ENCODE measurements at regions not wholly inside any gene's neighbourhood (a gene's known extent, or its start where the extent isn't known, plus 50 kb on each side); places are given as distances from the start of the nearest gene placed in this dataset.

GRCh38 chr2:107576991-107577390 is 249.7 kb upstream of the RGPD4 start:
- no peaks in the 10 kb centered on the region for H3K27me3 ChIP-seq (replicated peaks; ENCODE audit: control insufficient read depth, insufficient read depth, low read length)
- TF ChIP-seq CTCF (IDR thresholded peaks at IDR 0.05; ENCODE audit: insufficient read depth in 1 of 2, low read depth in 1 of 2, low read length in 1 of 2, severe bottlenecking in 1 of 2, unreplicated experiment in 1 of 2) = no peak
- Mint-ChIP-seq H3K27ac (ENCODE audit: unreplicated experiment) (no peak overlapping the region), H3K4me1 (ENCODE audit: low read depth, unreplicated experiment) (no peaks in the 10 kb centered on the region), H3K27me3 (ENCODE audit: insufficient read depth, unreplicated experiment) (peaks cover 3% of the 10 kb centered on the region), H3K4me3 (ENCODE audit: unreplicated experiment) (no peak overlapping the region), H3K9me3 (ENCODE audit: unreplicated experiment) (peaks cover 11% of the 10 kb centered on the region), H3K36me3 (ENCODE audit: insufficient read depth, unreplicated experiment) (peaks cover 5% of the 10 kb centered on the region)
- ChIA-PET POLR2A (no interaction called here), CTCF (no interaction called here)
- no peaks in the 10 kb centered on the region for H3K9me3 ChIP-seq
- no peaks in the 10 kb centered on the region for H3K36me3 ChIP-seq (ENCODE audit: control insufficient read depth, insufficient read depth, low read length)
- intact Hi-C loops (cut with micrococcal nuclease; ENCODE audit: unreplicated experiment) = no loop called here
- H3K4me3 ChIP-seq (ENCODE audit: low read depth, low read length) = no peak overlapping the region
- BruUV-seq (replicated peaks) = no TSS peak
- DNase-seq = no peak
- no peaks in the 10 kb centered on the region for H3K4me1 ChIP-seq

- DNase-seq = no peak
- Mint-ChIP-seq H3K27me3 (ENCODE audit: insufficient read depth, unreplicated experiment) (peaks cover 3% of the 10 kb centered on the region), H3K36me3 (ENCODE audit: insufficient read depth, unreplicated experiment) (no peaks in the 10 kb centered on the region), H3K9me3 (ENCODE audit: unreplicated experiment) (no peaks in the 10 kb centered on the region), H3K27ac (ENCODE audit: unreplicated experiment) (no peak overlapping the region), H3K4me3 (ENCODE audit: unreplicated experiment) (no peak overlapping the region), H3K4me1 (ENCODE audit: low read depth, unreplicated experiment) (no peaks in the 10 kb centered on the region)
- Histone ChIP-seq H3K4me3 (ENCODE audit: low read depth, low read length) (no peak overlapping the region), H3K36me3 (ENCODE audit: control insufficient read depth, insufficient read depth, low read length) (no peaks in the 10 kb centered on the region), H3K9me3 (no peaks in the 10 kb centered on the region), H3K4me1 (no peaks in the 10 kb centered on the region), H3K27me3 (replicated peaks; ENCODE audit: control insufficient read depth, insufficient read depth, low read length) (no peaks in the 10 kb centered on the region)
- ChIA-PET POLR2A (no interaction called here), CTCF (no interaction called here)
- no peak for TF ChIP-seq CTCF (IDR thresholded peaks at IDR 0.05; ENCODE audit: insufficient read depth in 1 of 2, low read depth in 1 of 2, low read length in 1 of 2, severe bottlenecking in 1 of 2, unreplicated experiment in 1 of 2)
- intact Hi-C loops (cut with micrococcal nuclease; ENCODE audit: unreplicated experiment) = no loop called here
- no TSS peak for BruUV-seq (replicated peaks)
Measured at GRCh38 chr2:107582487-107582886, 244.2 kb upstream of the RGPD4 start.

GRCh38 chr2:107584577-107584976 is 242.1 kb upstream of the RGPD4 start:
- H3K27me3 Mint-ChIP-seq (ENCODE audit: insufficient read depth, unreplicated experiment) = no peaks in the 10 kb centered on the region
- TF ChIP-seq CTCF (IDR thresholded peaks at IDR 0.05; ENCODE audit: insufficient read depth in 1 of 2, low read depth in 1 of 2, low read length in 1 of 2, severe bottlenecking in 1 of 2, unreplicated experiment in 1 of 2) = no peak
- no peak for DNase-seq
- intact Hi-C loops (cut with micrococcal nuclease; ENCODE audit: unreplicated experiment) = no loop called here
- CTCF ChIA-PET = no interaction called here
- Histone ChIP-seq H3K4me1 (no peaks in the 10 kb centered on the region), H3K4me3 (ENCODE audit: low read depth, low read length) (no peak overlapping the region), H3K27me3 (replicated peaks; ENCODE audit: control insufficient read depth, insufficient read depth, low read length) (no peaks in the 10 kb centered on the region), H3K36me3 (ENCODE audit: control insufficient read depth, insufficient read depth, low read length) (no peaks in the 10 kb centered on the region), H3K9me3 (no peaks in the 10 kb centered on the region)
- no peak overlapping the region for H3K4me3 Mint-ChIP-seq (ENCODE audit: unreplicated experiment)
- POLR2A ChIA-PET = no interaction called here
- no peaks in the 10 kb centered on the region for H3K36me3 Mint-ChIP-seq (ENCODE audit: insufficient read depth, unreplicated experiment)
- no peaks in the 10 kb centered on the region for H3K4me1 Mint-ChIP-seq (ENCODE audit: low read depth, unreplicated experiment)
- BruUV-seq (replicated peaks) = no TSS peak
- H3K9me3 Mint-ChIP-seq (ENCODE audit: unreplicated experiment) = no peaks in the 10 kb centered on the region
- no peak overlapping the region for H3K27ac Mint-ChIP-seq (ENCODE audit: unreplicated experiment)
